HCT116 (cell line): ENCODE measurements at regions not wholly inside any gene's neighbourhood (a gene's known extent, or its start where the extent isn't known, plus 50 kb on each side); places are given as distances from the start of the nearest gene placed in this dataset.

Experiments
- CBX3 ChIP-seq: IDR thresholded peaks from 2 replicates; pipeline ENCODE4 v1.6.1; 2012; ENCODE audit warnings: low read depth
- CTCF ChIP-seq, 3 experiments: fragments of 200-600 bp in 1 of 3; sonication (generic) in 1 of 3; IDR thresholded peaks in 2 of 3; conservative IDR thresholded peaks in 1 of 3; 2 replicates each; pipeline ENCODE4 v1.5.1; 2012 to 2017; ENCODE audit warnings: low read depth in 2 of 3, low read length in 2 of 3, antibody characterized with exemption in 1 of 3, borderline replicate concordance in 1 of 3, control low read depth in 1 of 3, mild to moderate bottlenecking in 1 of 3, mixed read lengths in 1 of 3, mixed run types in 1 of 3, moderate library complexity in 1 of 3; ENCODE audit not compliant: insufficient read depth in 1 of 3
- EZH2 ChIP-seq: fragments of 200-600 bp; sonication (generic); IDR thresholded peaks from 2 replicates; pipeline ENCODE4 v1.6.1; 2017; ENCODE audit warnings: antibody characterized with exemption, mixed run types
- EZH2phosphoT487 ChIP-seq: fragments of 200-600 bp; IDR thresholded peaks from 2 replicates; pipeline ENCODE4 v1.6.1; 2018; ENCODE audit warnings: antibody characterized with exemption, borderline replicate concordance
- POLR2A ChIP-seq: IDR thresholded peaks from 2 replicates; pipeline ENCODE4 v1.7.0; 2011; ENCODE audit warnings: borderline replicate concordance; ENCODE audit not compliant: insufficient read depth, insufficient read length; ENCODE audit errors: extremely low read depth
- POLR2AphosphoS5 ChIP-seq: IDR thresholded peaks from 2 replicates; pipeline ENCODE4 v1.6.1; 2011; ENCODE audit warnings: mild to moderate bottlenecking, low read depth, low read length, moderate library complexity
- RAD21 ChIP-seq: IDR thresholded peaks from 2 replicates; pipeline ENCODE4 v1.6.1; 2012; ENCODE audit warnings: low read depth, mild to moderate bottlenecking
- REST ChIP-seq: IDR thresholded peaks from 2 replicates; pipeline ENCODE4 v1.6.1; 2012; ENCODE audit warnings: low read depth
- SP1 ChIP-seq: IDR thresholded peaks from 2 replicates; pipeline ENCODE4 v1.6.1; 2012; ENCODE audit warnings: low read depth
- ZFX ChIP-seq: fragments of 450-650 bp; IDR thresholded peaks from 2 replicates; pipeline ENCODE4 v1.6.1; 2017

GRCh38 chr16:54425068-54425467, 138.5 kb upstream of the IRX3 start:
- TF ChIP-seq REST (no peak), ZFX (no peak), CTCF (IDR thresholded peaks at IDR 0.05 in 2 of 3, conservative IDR thresholded peaks at IDR 0.05 in 1 of 3; ENCODE audit: borderline replicate concordance in 1 of 3, insufficient read depth in 1 of 3, low read depth in 2 of 3, low read length in 2 of 3) (no peak), POLR2AphosphoS5 (no peak), EZH2 (no peak), CBX3 (no peak), EZH2phosphoT487 (no peak), POLR2A (no peak), SP1 (no peak), RAD21 (no peak)
